ENCODE measurements at regions not wholly inside any gene's neighbourhood (a gene's known extent, or its start where the extent isn't known, plus 50 kb on each side); places are given as distances from the start of the nearest gene placed in this dataset.

GRCh38 chr2:60355849-60356261 is 197.6 kb downstream of the BCL11A start:
- H3K4me3 ChIP-seq, result no peak overlapping the region
- no peaks in the 10 kb centered on the region for H3K36me3 ChIP-seq (ENCODE audit: low read depth)
- H3K9me2 ChIP-seq (ENCODE audit: insufficient read depth), result no peaks in the 10 kb centered on the region

GRCh38 chr2:60354713-60355112 is 198.7 kb downstream of the BCL11A start:
- Histone ChIP-seq H3K27me3 (replicated peaks; ENCODE audit: insufficient read depth) (0 out of 2 replicates have a peak, but pooled peaks cover 9% of the 10 kb centered on the region), H3K4me2 (ENCODE audit: unreplicated experiment) (no peak overlapping the region), H3F3A (ENCODE audit: insufficient read depth) (no peaks in the 10 kb centered on the region), H2AFZ (no peak overlapping the region), H4K20me1 (ENCODE audit: insufficient read depth) (no peaks in the 10 kb centered on the region), H3K9ac (no peak overlapping the region), H3K9me3 (ENCODE audit: low read depth) (no peaks in the 10 kb centered on the region), H3K27ac (no peak overlapping the region), H3K9me2 (ENCODE audit: insufficient read depth) (no peaks in the 10 kb centered on the region), H3K79me2 (ENCODE audit: insufficient read depth) (no peaks in the 10 kb centered on the region), H3K4me1 (ENCODE audit: insufficient read depth) (no peaks in the 10 kb centered on the region), H3K36me3 (ENCODE audit: low read depth) (no peaks in the 10 kb centered on the region), H3K4me3 (no peak overlapping the region)
- TF ChIP-seq EZH2phosphoT487 (IDR thresholded peaks at IDR 0.05; ENCODE audit: insufficient read depth, low read depth), result no peak
- in situ Hi-C loops (cut with MboI), result no loop called here
- DNase-seq, result no peak
- WGBS, 2 experiments (ENCODE audit: low coverage in 1 of 2, low lambda C conversion rate in 2 of 2, missing lambda C conversion rate in 2 of 2), result 61 to 82% methylated on average over 1 of the region's 1 CpG

More at GRCh38 chr2:60355849-60356261, 197.6 kb downstream of the BCL11A start:
- H3K4me1 ChIP-seq (ENCODE audit: insufficient read depth), result no peaks in the 10 kb centered on the region
- no peaks in the 10 kb centered on the region for H3K79me2 ChIP-seq (ENCODE audit: insufficient read depth)
- no peak for DNase-seq
- TF ChIP-seq EZH2phosphoT487 (IDR thresholded peaks at IDR 0.05; ENCODE audit: insufficient read depth, low read depth) (no peak), EZH2 (IDR thresholded peaks at IDR 0.05; ENCODE audit: insufficient read depth, poor library complexity, severe bottlenecking) (no peak)
- H3K9me3 ChIP-seq (ENCODE audit: low read depth), result no peaks in the 10 kb centered on the region
- H3F3A ChIP-seq (ENCODE audit: insufficient read depth), result no peaks in the 10 kb centered on the region
- H3K27ac ChIP-seq, result no peak overlapping the region
- no peaks in the 10 kb centered on the region for H4K20me1 ChIP-seq (ENCODE audit: insufficient read depth)
- H3K4me2 ChIP-seq (ENCODE audit: unreplicated experiment), result no peak overlapping the region
- H2AFZ ChIP-seq, result no peak overlapping the region
- 26 to 40% methylated on average over 4 of the region's 4 CpGs for WGBS, 2 experiments (ENCODE audit: low coverage in 1 of 2, low lambda C conversion rate in 2 of 2, missing lambda C conversion rate in 2 of 2)
- H3K27me3 ChIP-seq (replicated peaks; ENCODE audit: insufficient read depth), result 0 out of 2 replicates have a peak, but pooled peaks cover 5% of the 10 kb centered on the region
- H3K9ac ChIP-seq, result no peak overlapping the region
- in situ Hi-C loops (cut with MboI), result no loop called here

GRCh38 chr2:60353863-60354262 is 199.6 kb downstream of the BCL11A start:
- no peak for DNase-seq
- Histone ChIP-seq H3K79me2 (ENCODE audit: insufficient read depth) (no peaks in the 10 kb centered on the region), H3K27ac (no peak overlapping the region), H3K4me1 (ENCODE audit: insufficient read depth) (no peaks in the 10 kb centered on the region), H3F3A (ENCODE audit: insufficient read depth) (no peaks in the 10 kb centered on the region), H3K27me3 (replicated peaks; ENCODE audit: insufficient read depth) (0 out of 2 replicates have a peak, but pooled peaks cover 9% of the 10 kb centered on the region), H2AFZ (no peak overlapping the region), H4K20me1 (ENCODE audit: insufficient read depth) (no peaks in the 10 kb centered on the region), H3K4me3 (no peak overlapping the region), H3K36me3 (ENCODE audit: low read depth) (no peaks in the 10 kb centered on the region), H3K9me2 (ENCODE audit: insufficient read depth) (no peaks in the 10 kb centered on the region), H3K4me2 (ENCODE audit: unreplicated experiment) (no peak overlapping the region), H3K9ac (no peak overlapping the region), H3K9me3 (ENCODE audit: low read depth) (no peaks in the 10 kb centered on the region)
- in situ Hi-C loops (cut with MboI), result no loop called here
- 46 to 48% methylated on average over 2 of the region's 2 CpGs for WGBS, 2 experiments (ENCODE audit: low coverage in 1 of 2, low lambda C conversion rate in 2 of 2, missing lambda C conversion rate in 2 of 2)
- TF ChIP-seq EZH2 (IDR thresholded peaks at IDR 0.05; ENCODE audit: insufficient read depth, poor library complexity, severe bottlenecking) (no peak), EZH2phosphoT487 (IDR thresholded peaks at IDR 0.05; ENCODE audit: insufficient read depth, low read depth) (no peak)

- H3K4me3 ChIP-seq, result no peak overlapping the region
- no peak overlapping the region for H3K4me2 ChIP-seq (ENCODE audit: unreplicated experiment)
- in situ Hi-C loops (cut with MboI), result no loop called here
- TF ChIP-seq EZH2 (IDR thresholded peaks at IDR 0.05; ENCODE audit: insufficient read depth, poor library complexity, severe bottlenecking) (no peak), EZH2phosphoT487 (IDR thresholded peaks at IDR 0.05; ENCODE audit: insufficient read depth, low read depth) (no peak)
- no peaks in the 10 kb centered on the region for H3K36me3 ChIP-seq (ENCODE audit: low read depth)
- H2AFZ ChIP-seq, result no peak overlapping the region
- no peaks in the 10 kb centered on the region for H3F3A ChIP-seq (ENCODE audit: insufficient read depth)
- H3K9me2 ChIP-seq (ENCODE audit: insufficient read depth), result no peaks in the 10 kb centered on the region
- no peak overlapping the region for H3K9ac ChIP-seq
- no peaks in the 10 kb centered on the region for H3K79me2 ChIP-seq (ENCODE audit: insufficient read depth)
- no peak overlapping the region for H3K27ac ChIP-seq
- 63 to 67% methylated on average over 10 of the region's 10 CpGs for WGBS, 2 experiments (ENCODE audit: low coverage in 1 of 2, low lambda C conversion rate in 2 of 2, missing lambda C conversion rate in 2 of 2)
- no peaks in the 10 kb centered on the region for H4K20me1 ChIP-seq (ENCODE audit: insufficient read depth)
- 0 out of 2 replicates have a peak, but pooled peaks cover 9% of the 10 kb centered on the region for H3K27me3 ChIP-seq (replicated peaks; ENCODE audit: insufficient read depth)
- DNase-seq, result no peak
- no peaks in the 10 kb centered on the region for H3K9me3 ChIP-seq (ENCODE audit: low read depth)
- H3K4me1 ChIP-seq (ENCODE audit: insufficient read depth), result no peaks in the 10 kb centered on the region
Observed at GRCh38 chr2:60353406-60353800, 200.1 kb downstream of the BCL11A start.

Measured in GM23248 (cell line).